Endodermal cell (in vitro differentiated cells): ENCODE measurements at regions not wholly inside any gene's neighbourhood (a gene's known extent, or its start where the extent isn't known, plus 50 kb on each side); places are given as distances from the start of the nearest gene placed in this dataset. TPM values are rescaled to one million over a fixed set of nuclear protein-coding genes. Genes with fewer than 3 reads are reported as not detected.

Experiments used
- DNase-seq: peaks from one replicate; pipeline ENCODE4 v3.0.0-alpha.2; 2017
- H3K27ac ChIP-seq: 2 replicates; pipeline ENCODE4 v1.5.1; 2013; ENCODE audit warnings: mild to moderate bottlenecking, low read depth, low read length, moderate library complexity
- H3K27me3 ChIP-seq: 2 replicates; pipeline ENCODE4 v1.6.1; 2013; ENCODE audit warnings: mild to moderate bottlenecking, low read length, moderate library complexity; ENCODE audit not compliant: insufficient read depth, control insufficient read depth, poor library complexity, severe bottlenecking
- H3K36me3 ChIP-seq: 2 replicates; pipeline ENCODE4 v1.7.0; 2013; ENCODE audit warnings: mild to moderate bottlenecking, low read length, moderate library complexity; ENCODE audit not compliant: control insufficient read depth, insufficient read depth
- H3K4me1 ChIP-seq: one replicate; pipeline ENCODE4 v1.7.0; 2013; ENCODE audit warnings: low read length; ENCODE audit not compliant: control insufficient read depth, insufficient read depth
- H3K4me3 ChIP-seq: 2 replicates; pipeline ENCODE4 v1.5.1; 2013; ENCODE audit warnings: mild to moderate bottlenecking, low read length, moderate library complexity
- H3K9ac ChIP-seq: 2 replicates; pipeline ENCODE4 v1.6.1; 2013; ENCODE audit warnings: mild to moderate bottlenecking, low read length, moderate library complexity; ENCODE audit not compliant: poor library complexity, severe bottlenecking; ENCODE audit errors: extremely low read depth
- H3K9me3 ChIP-seq: 2 replicates; pipeline ENCODE4 v1.6.1; 2013; ENCODE audit warnings: mild to moderate bottlenecking, low read length, moderate library complexity; ENCODE audit not compliant: control insufficient read depth
- H3K27ac Mint-ChIP-seq: 2 replicates; pipeline ENCODE4 v1.8.0; 2020; ENCODE audit warnings: mixed read lengths
- H3K27me3 Mint-ChIP-seq: 2 replicates; pipeline ENCODE4 v1.8.0; 2021; ENCODE audit warnings: mild to moderate bottlenecking, mixed read lengths; ENCODE audit not compliant: insufficient read depth
- H3K36me3 Mint-ChIP-seq: 2 replicates; pipeline ENCODE4 v1.8.0; 2020; ENCODE audit warnings: low read depth, mixed read lengths
- H3K4me1 Mint-ChIP-seq: 2 replicates; pipeline ENCODE4 v1.8.0; 2020; ENCODE audit warnings: mixed read lengths
- H3K4me3 Mint-ChIP-seq: 2 replicates; pipeline ENCODE4 v1.8.0; 2020; ENCODE audit warnings: mild to moderate bottlenecking, moderate library complexity, mixed read lengths
- H3K9me3 Mint-ChIP-seq: 2 replicates; pipeline ENCODE4 v1.8.0; 2020; ENCODE audit warnings: mild to moderate bottlenecking, mixed read lengths
- CTCF ChIP-seq: fragments of 200-600 bp; sonication (generic); conservative IDR thresholded peaks from 2 replicates; pipeline ENCODE4 v1.5.0; 2021; ENCODE audit warnings: antibody characterized with exemption, mild to moderate bottlenecking
- WGBS, 2 experiments: methylation state at CpG; one replicate each; pipeline versions ENCODE4 v1.1.5 to v1.1.7; 2013; ENCODE audit warnings: missing lambda C conversion rate in 2 of 2, mixed read lengths in 1 of 2; ENCODE audit not compliant: insufficient coverage in 1 of 2, insufficient read length in 1 of 2; 5-methylcytosine and 5-hydroxymethylcytosine counted together
- microRNA-seq: library from miRNA; unstranded; fragments of <30 nt; microRNA quantifications from one replicate; pipeline ENCODE4 v1.2.0, GENCODE V29; 2020; ENCODE audit warnings: borderline microRNAs expressed

- peaks cover 7% of the 10 kb centered on the region for H3K36me3 Mint-ChIP-seq
- H3K27ac Mint-ChIP-seq = no peak overlapping the region
- H3K9me3 Mint-ChIP-seq = peaks cover 33% of the 10 kb centered on the region
- H3K9me3 ChIP-seq = peaks cover 13% of the 10 kb centered on the region
- H3K27ac ChIP-seq = no peak overlapping the region
- H3K4me1 Mint-ChIP-seq = peaks cover 3% of the 10 kb centered on the region
- no peaks in the 10 kb centered on the region for H3K4me1 ChIP-seq
- no peak overlapping the region for H3K9ac ChIP-seq
- H3K4me3 Mint-ChIP-seq = no peak overlapping the region
- no peaks in the 10 kb centered on the region for H3K27me3 ChIP-seq
- H3K27me3 Mint-ChIP-seq = peaks cover 2% of the 10 kb centered on the region
- no peak overlapping the region for H3K4me3 ChIP-seq
- WGBS, 2 experiments = 86 to 100% methylated on average over 3 of the region's 3 CpGs
- no peak for DNase-seq
- TF ChIP-seq CTCF = no peak
- no peaks in the 10 kb centered on the region for H3K36me3 ChIP-seq
Observed at GRCh38 chr10:20343036-20343435, 526.8 kb downstream of the PLXDC2 start.

Small RNA genes lying in the stretch of these regions (microRNA-seq; reads per million reads assigned to microRNA genes)
- gene MIR4675 = not detected
